Tibial nerve (tissue), 4 donors: ENCODE measurements at regions not wholly inside any gene's neighbourhood (a gene's known extent, or its start where the extent isn't known, plus 50 kb on each side); places are given as distances from the start of the nearest gene placed in this dataset.

Experiments used
- DNase-seq, 2 donors: peaks; one replicate each; pipeline ENCODE4 v3.0.0-alpha.2; 2019; ENCODE audit warnings: low spot score in 2 of 2
- H3K27ac ChIP-seq, 4 donors: fragments of 200-600 bp; sonication (generic) in 3 of 4; one replicate each; pipeline ENCODE4 v1.5.1; 2017 to 2019; ENCODE audit warnings: mild to moderate bottlenecking in 1 of 4
- H3K27me3 ChIP-seq, 2 donors: fragments of 200-600 bp; sonication (generic) in 1 of 2; one replicate each; pipeline versions ENCODE4 v1.5.1 to v1.6.0; 2017 to 2019
- H3K36me3 ChIP-seq, 3 donors: fragments of 200-600 bp; sonication (generic); one replicate each; pipeline ENCODE4 v1.5.1; 2018 to 2019
- H3K4me1 ChIP-seq, 4 donors: fragments of 200-600 bp; sonication (generic) in 3 of 4; one replicate each; pipeline ENCODE4 v1.5.1; 2017 to 2019
- H3K4me3 ChIP-seq, 4 donors: fragments of 200-600 bp; sonication (generic) in 3 of 4; one replicate each; pipeline ENCODE4 v1.5.1; 2017 to 2019; ENCODE audit warnings: mild to moderate bottlenecking in 1 of 4, moderate library complexity in 1 of 4
- H3K9me3 ChIP-seq, 4 donors: fragments of 200-600 bp; sonication (generic) in 3 of 4; one replicate each; pipeline ENCODE4 v1.5.1; 2017 to 2019
- EP300 ChIP-seq, 2 donors: sonication (generic); formaldehyde crosslinking; IDR thresholded peaks; one replicate each; pipeline ENCODE4 v1.6.1; 2017; ENCODE audit warnings: antibody characterized with exemption in 2 of 2, mild to moderate bottlenecking in 1 of 2
- POLR2A ChIP-seq, 2 donors: fragments of 450-650 bp; IDR thresholded peaks; one replicate each; pipeline ENCODE4 v1.6.1; 2017; ENCODE audit warnings: antibody characterized with exemption in 2 of 2, mild to moderate bottlenecking in 2 of 2, moderate library complexity in 2 of 2
- WGBS, 2 donors: methylation state at CpG; one replicate each; pipeline ENCODE4 v1.1.5; 2018; 5-methylcytosine and 5-hydroxymethylcytosine counted together
- TF ChIP-seq, protein P1 (sequence below), 5 experiments: fragments of 200-600 bp in 3 of 5; fragments of 450-650 bp in 2 of 5; sonication (generic) in 3 of 5; IDR thresholded peaks; one replicate each; pipeline ENCODE4 v1.5.1; 2016 to 2019; ENCODE audit warnings: antibody characterized with exemption in 5 of 5, mild to moderate bottlenecking in 3 of 5, moderate library complexity in 2 of 5

DNA sequence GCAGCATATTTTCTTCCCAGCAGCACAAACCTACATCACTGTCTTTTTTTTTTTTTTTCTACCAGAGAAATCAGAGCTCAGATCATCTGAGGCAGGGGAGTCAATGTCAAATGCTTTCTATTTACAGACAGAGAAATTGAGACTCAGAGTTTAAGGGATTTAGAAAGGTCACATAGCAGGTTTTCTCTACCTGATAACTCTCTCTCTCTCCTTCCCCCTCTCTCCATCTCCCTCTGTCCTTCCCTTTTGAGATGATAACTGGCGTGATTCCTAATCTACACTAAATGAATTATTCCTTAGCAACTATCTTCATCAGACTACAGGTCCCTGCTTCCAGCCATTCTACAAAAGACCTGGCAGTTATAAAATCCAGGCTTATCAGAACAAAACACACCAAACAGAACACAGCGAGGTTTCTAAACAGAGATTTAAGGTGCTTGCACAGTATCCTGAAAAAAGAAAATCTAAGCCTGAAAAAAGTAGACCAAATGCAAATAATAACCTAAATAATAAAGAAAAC is 161.6 kb upstream of the PKDCC start:
- H3K27ac ChIP-seq, result no peak overlapping the region
- no peak for DNase-seq
- no peaks in the 10 kb centered on the region for H3K36me3 ChIP-seq
- H3K4me3 ChIP-seq, result no peak overlapping the region
- WGBS, 2 donors, result 89 to 95% methylated on average over 2 of the region's 2 CpGs
- TF ChIP-seq EP300 (IDR thresholded peaks at IDR 0.05) (no peak), POLR2A (IDR thresholded peaks at IDR 0.05) (no peak)
- TF ChIP-seq, protein P1, sequence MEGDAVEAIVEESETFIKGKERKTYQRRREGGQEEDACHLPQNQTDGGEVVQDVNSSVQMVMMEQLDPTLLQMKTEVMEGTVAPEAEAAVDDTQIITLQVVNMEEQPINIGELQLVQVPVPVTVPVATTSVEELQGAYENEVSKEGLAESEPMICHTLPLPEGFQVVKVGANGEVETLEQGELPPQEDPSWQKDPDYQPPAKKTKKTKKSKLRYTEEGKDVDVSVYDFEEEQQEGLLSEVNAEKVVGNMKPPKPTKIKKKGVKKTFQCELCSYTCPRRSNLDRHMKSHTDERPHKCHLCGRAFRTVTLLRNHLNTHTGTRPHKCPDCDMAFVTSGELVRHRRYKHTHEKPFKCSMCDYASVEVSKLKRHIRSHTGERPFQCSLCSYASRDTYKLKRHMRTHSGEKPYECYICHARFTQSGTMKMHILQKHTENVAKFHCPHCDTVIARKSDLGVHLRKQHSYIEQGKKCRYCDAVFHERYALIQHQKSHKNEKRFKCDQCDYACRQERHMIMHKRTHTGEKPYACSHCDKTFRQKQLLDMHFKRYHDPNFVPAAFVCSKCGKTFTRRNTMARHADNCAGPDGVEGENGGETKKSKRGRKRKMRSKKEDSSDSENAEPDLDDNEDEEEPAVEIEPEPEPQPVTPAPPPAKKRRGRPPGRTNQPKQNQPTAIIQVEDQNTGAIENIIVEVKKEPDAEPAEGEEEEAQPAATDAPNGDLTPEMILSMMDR (IDR thresholded peaks at IDR 0.05), result no peak
- H3K27me3 ChIP-seq, result no peaks in the 10 kb centered on the region
- H3K4me1 ChIP-seq, result no peaks in the 10 kb centered on the region
- no peaks in the 10 kb centered on the region for H3K9me3 ChIP-seq

DNA sequence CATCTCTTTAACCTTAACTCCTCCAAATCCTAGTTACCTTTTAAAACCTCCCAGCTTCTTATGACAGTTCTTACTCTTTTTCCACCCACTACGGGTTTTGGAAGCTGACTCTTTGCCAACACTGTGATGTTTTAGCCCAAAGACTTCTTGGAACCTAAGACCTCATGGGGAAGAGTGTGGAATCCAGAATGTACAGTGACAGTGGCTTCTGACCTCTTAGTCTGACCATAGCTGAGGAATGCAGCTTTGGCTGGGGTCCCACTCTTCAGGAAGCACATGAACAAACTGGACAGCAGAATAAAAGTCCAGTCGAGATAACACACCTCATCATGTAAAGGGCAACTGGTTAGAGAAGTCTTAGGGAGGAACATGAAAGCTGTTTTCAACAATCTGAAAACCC is 161.1 kb upstream of the PKDCC start:
- Histone ChIP-seq H3K4me3 (no peak overlapping the region), H3K27ac (no peak overlapping the region), H3K36me3 (no peaks in the 10 kb centered on the region), H3K27me3 (no peaks in the 10 kb centered on the region), H3K9me3 (no peaks in the 10 kb centered on the region), H3K4me1 (no peaks in the 10 kb centered on the region)
- no peak for DNase-seq
- 22 to 29% methylated on average over 2 of the region's 2 CpGs for WGBS, 2 donors
- no peak for TF ChIP-seq POLR2A (IDR thresholded peaks at IDR 0.05)
- TF ChIP-seq EP300 (IDR thresholded peaks at IDR 0.05), result no peak
- TF ChIP-seq, protein P1 (IDR thresholded peaks at IDR 0.05), result no peak

DNA sequence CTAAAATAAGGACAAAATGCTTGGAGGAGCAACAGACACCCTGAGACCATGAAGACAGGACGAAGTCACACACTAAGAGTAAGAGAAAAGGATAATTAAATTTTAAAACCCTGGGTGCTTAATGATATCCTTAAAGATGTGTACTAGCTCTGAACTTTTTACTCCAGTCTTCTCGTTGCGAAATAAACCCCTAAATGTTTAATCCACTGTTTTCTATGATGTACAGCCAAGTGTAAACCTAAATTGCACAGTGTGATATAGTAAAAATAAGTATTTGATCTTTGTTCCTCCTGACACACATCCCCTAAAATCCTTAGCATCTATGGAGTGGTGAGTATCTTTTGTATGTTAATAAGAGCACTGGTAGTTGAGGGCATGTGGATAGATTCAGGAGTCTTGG is 157.5 kb upstream of the PKDCC start:
- no peak for DNase-seq
- Histone ChIP-seq H3K36me3 (no peaks in the 10 kb centered on the region), H3K4me3 (no peak overlapping the region), H3K9me3 (no peaks in the 10 kb centered on the region), H3K4me1 (no peaks in the 10 kb centered on the region), H3K27ac (no peak overlapping the region), H3K27me3 (no peaks in the 10 kb centered on the region)
- WGBS, 2 donors, result 91 to 93% methylated on average over 3 of the region's 3 CpGs
- TF ChIP-seq, protein P1 (IDR thresholded peaks at IDR 0.05), result no peak
- TF ChIP-seq EP300 (IDR thresholded peaks at IDR 0.05) (no peak), POLR2A (IDR thresholded peaks at IDR 0.05) (no peak)

DNA sequence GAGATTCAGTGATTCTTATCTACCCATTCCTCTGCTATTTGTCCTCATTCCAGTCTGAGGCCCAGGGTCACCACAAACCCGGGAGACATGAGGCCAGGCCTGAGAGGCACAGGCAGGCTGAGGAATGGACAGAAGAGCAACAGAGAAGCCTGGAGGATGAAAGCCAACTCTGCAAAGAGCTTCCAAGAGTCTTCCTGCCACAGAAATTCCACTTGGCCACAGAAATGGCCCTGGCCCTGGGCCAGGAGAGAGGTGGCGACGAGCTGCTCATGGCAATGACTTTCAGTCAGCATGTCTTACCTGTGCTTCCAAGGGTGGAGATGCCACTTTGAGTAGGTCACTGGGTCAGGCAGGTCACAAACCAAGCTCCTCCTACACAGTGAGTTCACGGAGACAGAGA is 155.3 kb upstream of the PKDCC start:
- WGBS, 2 donors, result 61 to 71% methylated on average over 4 of the region's 4 CpGs
- Histone ChIP-seq H3K27me3 (no peaks in the 10 kb centered on the region), H3K9me3 (no peaks in the 10 kb centered on the region), H3K4me3 (no peak overlapping the region), H3K27ac (no peak overlapping the region), H3K4me1 (no peaks in the 10 kb centered on the region), H3K36me3 (no peaks in the 10 kb centered on the region)
- no peak for DNase-seq
- TF ChIP-seq, protein P1 (IDR thresholded peaks at IDR 0.05), result no peak
- TF ChIP-seq POLR2A (IDR thresholded peaks at IDR 0.05) (no peak), EP300 (IDR thresholded peaks at IDR 0.05) (no peak)

DNA sequence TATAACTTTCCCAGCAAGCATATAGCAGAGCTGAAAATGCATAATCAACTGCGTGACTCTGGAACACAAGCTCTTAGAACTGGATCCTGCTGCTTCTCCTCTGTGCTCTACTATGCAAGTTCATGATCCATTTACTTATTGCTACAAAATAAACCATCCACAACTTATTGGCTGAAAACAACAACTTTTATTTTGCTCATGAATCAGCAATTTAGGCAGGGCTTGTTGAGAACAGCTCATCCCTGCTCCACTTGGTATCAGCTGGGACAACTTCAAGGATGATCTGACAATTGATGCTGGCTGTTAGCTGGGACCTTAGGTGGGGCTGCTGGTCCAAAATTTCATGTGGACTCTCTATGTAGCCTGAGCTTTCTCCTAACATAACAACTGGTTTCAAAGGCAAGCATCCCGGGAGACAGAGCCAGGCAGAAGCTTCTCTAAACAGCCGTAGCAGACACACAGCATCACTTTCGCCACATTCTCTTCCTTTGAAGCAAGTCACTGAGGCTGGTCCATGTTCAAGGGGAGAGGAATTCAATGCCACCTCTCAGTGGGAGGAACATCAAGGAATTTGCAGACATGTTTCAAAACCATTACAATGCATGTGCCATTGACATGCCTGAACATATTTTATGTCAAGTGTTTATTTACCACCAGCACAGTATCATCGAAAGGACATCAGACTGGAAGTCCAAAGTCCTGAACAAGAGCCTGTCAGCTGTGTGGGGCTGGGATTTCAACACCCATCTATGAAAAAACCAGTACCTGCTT is 153.1 kb upstream of the PKDCC start:
- H3K9me3 ChIP-seq, result no peaks in the 10 kb centered on the region
- TF ChIP-seq, protein P1 (IDR thresholded peaks at IDR 0.05), result no peak
- TF ChIP-seq POLR2A (IDR thresholded peaks at IDR 0.05), result no peak
- no peak for TF ChIP-seq EP300 (IDR thresholded peaks at IDR 0.05)
- WGBS, 2 donors, result 84 to 85% methylated on average over 5 of the region's 5 CpGs
- no peaks in the 10 kb centered on the region for H3K27me3 ChIP-seq
- peaks cover 0 to 20% (median 6%) of the 10 kb centered on the region in 4 donors for H3K4me1 ChIP-seq
- H3K27ac ChIP-seq, result no peak overlapping the region
- no peak overlapping the region for H3K4me3 ChIP-seq
- no peak for DNase-seq
- no peaks in the 10 kb centered on the region for H3K36me3 ChIP-seq
